DMS79 treated with DMSO at 0.1 percent for 48 hours (cell line): ENCODE measurements at regions not wholly inside any gene's neighbourhood (a gene's known extent, or its start where the extent isn't known, plus 50 kb on each side); places are given as distances from the start of the nearest gene placed in this dataset.

ENCODE experiments used
- DNase-seq: peaks from one replicate; lab custom pipeline; 2025; lab: John Stamatoyannopoulos, UW

DNA sequence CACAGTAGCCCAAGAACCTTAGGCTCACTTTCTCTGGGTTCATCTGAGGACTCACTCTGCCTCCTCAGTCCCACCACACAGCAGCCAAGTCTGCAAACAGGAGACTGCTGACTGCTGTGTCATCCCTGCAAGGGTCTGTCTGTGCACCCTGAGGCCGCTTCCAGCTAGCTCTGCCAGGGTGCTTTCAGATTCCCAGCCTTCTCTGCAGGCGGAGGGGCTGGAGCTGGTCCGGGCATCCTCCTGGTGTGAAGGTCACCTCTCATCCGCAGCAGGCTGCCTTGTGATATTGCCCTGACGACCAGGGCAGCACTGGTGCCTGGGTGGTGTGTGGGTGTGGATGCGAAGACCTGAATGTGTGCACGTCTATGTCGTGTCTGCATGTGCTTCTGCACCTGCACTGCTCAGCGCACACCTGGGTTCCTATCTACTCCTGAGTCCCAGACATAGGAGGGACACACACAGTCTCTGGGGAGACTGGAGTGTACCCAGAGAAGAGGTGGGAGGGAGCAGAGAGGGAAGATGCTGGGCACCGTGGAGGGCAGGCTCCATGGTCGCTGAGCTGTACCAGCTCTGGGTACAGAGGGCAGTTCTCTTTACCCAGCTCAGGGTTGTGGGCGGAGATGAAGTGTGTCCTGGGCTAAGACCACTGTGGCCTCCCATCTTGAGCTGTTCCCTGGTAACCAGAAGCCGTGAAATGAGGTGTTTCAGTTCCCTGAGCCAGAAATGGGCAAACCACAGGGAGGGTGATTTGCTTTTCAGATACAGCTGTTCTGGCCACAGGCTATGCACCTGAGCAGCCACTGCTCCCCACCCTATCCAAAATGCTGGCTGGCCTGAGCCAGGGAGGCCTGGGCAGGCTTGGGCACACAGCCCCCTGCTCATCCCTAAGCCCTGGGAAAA, 160.9 kb upstream of the CSF3R start:
- DNase-seq: no peak

DNA sequence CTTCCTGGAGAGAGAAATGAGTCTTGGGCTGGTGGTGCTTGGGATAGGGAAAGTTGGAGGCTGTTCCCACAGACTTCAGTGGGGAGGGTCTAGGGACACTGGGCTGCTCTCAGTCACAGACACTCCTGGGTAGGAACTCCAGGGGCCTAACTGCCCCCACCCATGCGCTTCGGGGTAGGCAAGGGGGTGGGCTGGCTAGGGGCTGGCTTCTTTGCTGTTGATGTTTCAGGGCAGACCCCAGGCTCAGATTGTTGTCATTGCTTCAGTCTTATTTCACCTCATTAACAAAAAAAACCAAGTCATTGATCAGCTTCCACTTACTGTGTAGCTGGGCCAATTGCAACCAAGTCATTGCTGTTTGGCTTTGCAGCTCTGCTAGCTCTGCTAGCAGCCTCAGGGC, 160.1 kb upstream of the CSF3R start:
- no peak for DNase-seq

DNA sequence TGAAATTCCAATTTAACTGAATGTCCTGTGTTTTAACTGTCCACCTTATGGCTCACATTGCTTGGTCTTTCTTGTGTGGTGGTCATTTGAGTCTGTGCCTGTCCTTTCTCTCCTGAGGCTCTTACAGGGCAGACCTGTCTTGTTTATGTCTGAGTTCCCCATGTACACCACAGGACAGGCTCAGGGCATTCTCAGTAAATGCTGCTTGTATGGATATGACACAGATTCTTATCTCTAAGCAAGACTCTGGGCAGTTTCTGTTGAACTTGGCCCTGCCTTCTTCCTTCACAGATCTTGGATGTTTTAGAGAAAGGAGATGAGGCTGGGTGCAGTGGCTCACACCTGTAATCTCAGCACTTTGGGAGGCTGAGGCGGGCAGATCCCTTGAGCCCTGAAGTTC, 159.1 kb upstream of the CSF3R start:
- DNase-seq: no peak

DNA sequence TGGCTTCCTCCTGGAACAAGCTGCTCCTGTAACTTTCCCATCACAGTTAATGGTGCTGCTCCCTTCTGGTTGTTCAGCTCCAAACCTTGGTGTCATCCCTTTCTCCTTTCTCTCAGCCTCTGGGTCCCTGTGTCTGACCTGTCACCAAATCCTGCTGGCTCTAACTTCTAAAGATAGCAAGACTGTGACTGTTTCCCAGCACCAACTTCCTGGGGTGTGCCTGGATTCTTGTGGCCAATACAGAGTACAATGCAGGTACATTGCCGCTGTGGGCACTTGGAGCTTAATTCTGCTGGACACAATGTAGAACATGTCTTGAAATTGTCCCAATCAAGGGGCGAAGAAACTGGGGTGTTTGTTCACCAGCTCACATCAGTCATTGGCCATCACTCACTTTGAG, 156.7 kb upstream of the CSF3R start:
- DNase-seq: no peak

DNA sequence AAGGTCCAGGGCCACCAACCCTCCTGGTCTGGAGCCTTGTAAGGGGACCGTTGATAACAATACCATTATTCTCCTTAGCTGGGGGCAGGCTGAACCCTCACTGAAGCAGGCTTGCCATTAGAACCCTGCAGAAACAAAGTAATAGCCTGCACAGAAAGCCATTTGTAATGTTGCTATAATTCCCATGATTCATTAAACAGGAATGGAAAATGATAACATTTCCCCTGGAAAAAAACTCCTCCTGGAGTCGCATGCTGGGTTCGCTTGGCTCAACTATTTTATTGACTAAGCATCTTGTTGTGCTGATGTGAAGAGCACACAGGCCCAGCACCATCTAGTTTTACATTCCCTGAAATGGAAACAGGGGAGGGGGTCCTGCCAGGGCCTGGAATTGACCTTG, 155.6 kb upstream of the CSF3R start:
- DNase-seq: no peak

DNA sequence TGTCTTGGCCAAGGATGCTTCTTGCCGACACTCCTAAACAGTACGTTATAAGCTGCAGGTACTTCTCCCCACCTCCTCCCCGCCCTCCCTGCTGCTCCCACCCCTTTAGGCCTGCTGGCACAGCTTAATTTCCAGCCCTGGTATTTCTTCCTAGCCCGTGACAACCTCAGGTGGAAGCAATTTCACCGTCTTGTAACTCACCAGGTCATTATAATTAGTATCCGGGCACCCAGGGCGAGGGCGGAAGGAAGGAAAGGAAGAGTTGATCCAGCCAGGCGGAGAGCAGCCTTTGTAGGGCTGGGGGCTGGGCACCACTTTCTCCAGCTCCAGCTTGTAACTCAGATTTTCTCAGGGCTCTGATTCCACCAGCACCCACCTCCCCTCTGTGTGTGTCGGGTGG, 153.5 kb upstream of the CSF3R start:
- no peak for DNase-seq

DNA sequence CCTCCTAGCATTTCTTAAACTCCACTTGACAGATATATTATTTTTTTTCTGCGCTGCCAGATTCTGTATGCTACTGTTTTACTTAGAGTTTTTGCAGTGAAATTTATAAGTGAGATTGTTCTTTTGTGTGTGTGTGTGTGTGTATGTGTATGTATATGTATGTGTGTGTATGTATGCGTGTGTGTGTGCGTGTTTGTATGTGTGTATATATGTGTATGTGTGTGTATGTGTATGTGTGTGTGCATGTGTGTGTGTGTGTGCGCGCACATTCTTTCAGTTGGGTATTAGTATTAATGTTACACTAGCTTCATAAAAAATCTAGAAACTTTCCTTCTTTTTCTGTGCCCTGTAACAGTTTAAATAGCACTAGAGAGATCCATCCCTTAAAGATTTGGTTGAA, 152.6 kb upstream of the CSF3R start:
- DNase-seq: no peak

DNA sequence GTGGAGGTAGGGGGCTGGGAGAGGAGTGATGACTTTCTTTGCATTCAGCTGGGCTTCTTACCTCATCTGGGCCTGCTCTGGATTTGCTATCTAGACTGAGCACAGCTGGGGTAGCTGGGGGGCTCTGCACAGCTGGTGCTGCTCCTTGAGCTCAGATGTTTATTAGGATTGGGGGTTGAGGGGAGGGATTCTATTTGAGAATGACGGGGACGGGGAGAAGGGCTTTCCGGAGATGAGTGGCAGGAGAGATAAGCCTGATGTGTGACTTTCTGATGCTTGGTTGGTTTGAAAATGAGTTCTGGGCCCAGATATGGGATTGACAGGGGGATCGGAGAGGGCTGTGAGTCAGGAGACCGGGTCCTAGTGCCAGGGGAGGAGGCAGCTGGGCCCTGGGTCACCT, 146.1 kb upstream of the CSF3R start:
- DNase-seq: no peak

DNA sequence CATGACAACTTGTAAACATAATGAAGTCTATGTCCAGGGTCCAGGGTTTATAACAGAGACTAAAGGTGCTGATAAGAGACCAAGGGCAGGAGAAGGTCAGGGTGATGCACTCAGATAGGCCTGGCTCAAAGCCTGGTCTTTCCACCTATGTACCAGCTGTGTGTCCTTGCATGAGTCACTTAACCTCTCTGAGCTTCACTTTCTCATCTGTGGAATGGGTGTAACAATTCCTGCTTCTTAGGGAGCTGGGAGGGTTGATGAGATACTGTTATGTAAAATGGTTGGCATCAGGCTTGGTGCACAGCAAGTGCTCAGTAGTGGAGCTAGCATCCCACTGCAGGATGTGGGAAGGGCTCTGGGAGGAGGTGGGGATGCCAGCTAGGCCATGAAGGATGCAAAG, 143.7 kb upstream of the CSF3R start:
- no peak for DNase-seq

DNA sequence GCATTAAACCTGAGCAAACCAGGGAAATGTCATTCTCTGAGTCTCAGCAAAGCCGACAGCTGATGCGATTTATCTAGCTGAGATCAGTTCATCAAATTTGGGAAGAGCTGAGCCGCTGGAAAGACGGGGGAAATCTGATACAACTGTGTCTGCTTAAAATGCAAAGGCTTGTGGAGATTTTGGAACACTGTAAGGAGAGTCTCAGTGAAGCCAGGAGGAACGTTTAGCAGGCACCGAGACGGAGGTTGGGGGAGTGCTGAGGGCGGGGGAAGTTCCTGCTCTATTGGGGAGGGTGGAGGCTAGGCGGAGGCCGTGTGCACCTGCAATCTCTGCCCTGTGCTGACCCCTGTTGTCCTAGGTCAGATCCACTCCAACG, 143.2 kb upstream of the CSF3R start:
- DNase-seq: no peak

DNA sequence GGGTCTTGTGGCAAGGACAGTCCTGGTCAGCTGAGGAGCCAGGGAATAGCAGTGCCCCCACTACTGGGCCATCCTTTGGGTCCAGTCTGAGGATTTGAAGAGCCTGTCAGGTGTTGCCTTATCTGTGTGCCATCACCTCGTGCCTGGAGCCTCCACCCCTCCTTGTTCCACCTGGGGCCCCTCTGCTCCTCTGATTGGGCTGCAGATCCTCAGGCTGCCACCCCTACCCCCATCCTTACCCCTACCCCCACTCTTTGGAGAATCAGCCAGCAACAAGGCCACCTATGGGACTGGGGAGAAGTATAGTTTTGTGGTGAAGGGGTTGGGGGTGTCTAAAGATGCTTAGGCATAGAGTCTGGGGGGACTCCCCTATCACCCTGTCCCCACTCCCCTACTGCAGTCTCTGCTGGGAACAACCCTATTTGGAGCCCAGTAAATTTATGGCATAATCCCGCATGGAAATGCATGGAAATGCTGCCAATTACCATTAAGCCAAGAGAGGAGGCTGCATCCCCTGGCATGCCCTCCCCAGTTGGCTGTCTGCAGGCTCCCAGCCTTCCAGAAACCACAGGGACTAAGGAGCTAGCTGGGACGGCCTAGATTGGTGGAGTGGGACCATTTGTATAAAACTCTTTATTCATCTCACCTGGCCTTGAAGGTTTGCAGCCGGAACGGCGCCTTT, 142.7 kb upstream of the CSF3R start:
- no peak for DNase-seq

DNA sequence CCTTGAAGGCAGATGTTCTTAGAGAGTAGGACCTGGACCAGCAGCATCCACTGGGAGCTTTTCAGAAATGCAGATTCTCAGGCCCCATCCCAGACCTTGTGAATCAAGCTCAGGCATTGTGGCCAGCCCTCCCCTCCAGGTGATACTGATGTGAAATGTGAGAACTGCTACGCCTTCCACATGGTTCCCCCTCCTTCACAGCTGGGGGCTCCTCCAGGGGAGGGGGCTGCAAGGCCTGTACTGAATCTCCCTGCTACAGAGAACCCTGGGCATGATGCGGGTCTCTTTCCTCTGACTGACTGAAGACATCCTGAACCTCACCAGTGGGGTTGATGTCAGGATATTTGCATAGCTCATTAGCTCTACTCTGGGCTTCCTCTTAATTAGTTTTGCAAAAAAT, 141.8 kb upstream of the CSF3R start:
- no peak for DNase-seq

DNA sequence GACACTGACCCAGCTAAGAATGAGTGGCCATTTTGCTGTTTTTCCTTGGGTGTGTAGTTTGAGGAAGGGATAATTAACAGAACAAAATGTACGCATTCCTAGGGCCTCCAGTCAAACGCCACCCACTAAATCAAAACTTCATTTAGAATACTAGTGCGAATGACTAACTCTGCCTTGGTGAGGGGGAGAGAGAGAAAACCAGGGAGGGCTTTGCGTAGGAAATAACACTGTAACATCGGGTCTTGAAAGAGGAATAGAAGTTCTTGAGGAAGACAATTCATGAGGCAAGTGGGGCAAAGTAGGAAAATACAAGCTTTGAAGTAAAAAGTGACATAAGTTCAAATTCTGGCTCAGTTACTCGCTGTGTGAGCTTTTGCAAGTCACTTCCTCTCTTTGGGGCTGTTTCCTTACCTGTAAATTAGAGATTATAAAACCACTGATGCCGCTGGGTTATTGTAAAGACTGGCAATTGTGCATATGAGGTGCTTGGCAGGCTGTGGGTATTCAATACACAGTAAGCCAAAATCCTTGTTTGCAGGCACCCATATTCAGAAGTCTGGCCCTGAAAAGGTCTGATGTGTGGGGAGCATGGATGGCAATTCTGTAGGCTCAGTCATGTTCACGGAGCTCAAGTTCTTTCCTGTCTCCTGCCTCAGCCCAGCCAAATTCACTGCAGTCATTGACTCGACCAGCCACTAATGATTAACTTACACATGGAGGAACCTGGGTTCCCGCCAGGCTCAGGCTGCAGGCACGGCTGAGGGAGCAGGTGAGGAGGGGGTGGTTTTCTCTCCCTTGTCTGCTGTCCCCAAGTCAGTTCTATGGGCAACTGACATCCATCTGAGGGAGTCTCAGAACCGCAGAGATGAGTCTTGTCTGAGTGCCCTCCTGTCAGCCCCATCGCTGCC, 140.3 kb upstream of the CSF3R start:
- DNase-seq: no peak

DNA sequence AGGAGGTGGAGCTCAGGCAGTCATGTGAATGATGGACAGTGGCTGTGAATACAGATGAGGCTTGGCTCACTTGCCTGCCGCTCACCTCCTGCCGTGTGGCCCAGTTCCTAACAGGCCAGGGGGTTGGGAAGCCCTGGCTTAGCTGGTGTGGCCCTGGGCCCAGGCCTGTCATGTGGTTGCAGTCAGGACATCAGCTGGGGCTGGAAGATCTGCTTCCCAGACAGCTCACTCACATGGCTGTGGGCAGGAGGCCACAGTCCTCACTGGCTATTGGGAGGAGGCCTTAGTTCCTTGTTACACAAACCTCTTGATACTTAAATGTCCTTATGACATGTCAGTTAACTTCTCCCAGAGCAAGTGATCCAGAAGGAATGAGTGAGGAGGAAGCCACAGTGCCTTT, 138.8 kb upstream of the CSF3R start:
- no peak for DNase-seq

DNA sequence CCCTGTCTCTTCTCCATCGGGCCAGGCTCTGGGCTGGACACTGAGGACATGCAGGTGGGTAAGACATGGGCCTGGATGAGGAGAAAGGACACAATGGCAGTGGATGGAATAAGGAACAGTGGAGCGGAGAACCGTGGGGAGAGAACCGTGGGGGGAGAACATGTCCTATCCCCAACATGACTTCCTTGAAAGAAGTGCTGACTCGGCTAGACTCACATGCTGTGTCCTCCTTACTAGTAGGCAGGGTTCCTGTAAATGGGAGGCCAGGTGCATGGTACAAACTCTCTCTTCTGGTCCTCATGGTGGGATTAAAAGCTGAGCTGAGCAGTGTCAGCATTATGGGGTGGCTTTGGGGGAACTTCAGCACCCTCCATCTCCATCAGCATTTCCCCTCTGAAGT, 137.4 kb upstream of the CSF3R start:
- DNase-seq: no peak

DNA sequence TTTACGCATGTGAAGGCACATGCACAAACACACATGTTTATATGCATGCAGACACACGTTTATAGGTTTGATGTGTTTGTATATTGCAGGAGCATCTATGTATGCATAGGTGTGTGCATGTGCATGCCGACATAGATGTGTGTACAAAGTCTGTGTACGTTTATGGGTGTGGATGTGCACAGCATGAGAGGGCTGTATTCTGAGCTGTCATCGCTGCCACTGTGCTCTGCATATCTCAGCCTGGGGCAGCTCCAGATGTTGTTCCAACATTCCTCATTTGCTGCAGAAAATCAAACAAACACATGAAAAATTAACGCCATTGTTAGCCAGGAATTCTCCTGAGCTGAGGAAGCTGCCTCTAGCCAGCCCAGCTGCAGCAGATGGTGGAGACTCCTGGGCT, 132.3 kb upstream of the CSF3R start:
- no peak for DNase-seq

DNA sequence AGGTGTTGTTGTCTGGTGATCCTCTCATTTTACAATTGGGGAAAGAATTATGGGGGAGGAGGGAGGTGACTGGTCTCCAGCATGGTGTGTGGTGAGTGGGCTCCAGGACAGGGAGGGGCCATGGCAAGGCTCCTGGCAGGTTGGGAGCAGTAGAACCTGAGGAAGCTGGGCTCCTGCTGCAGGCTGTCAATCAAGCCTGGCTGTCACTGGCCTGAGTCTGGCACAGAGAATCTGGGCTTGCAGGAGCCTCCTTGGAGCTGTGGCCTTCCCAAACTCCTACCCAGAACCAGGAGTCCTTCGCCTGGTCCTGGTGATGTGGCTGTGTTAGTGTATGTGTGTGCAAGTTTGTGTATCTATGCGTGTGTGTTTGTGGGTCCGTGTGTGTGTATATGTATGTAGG, 131.9 kb upstream of the CSF3R start:
- no peak for DNase-seq

DNA sequence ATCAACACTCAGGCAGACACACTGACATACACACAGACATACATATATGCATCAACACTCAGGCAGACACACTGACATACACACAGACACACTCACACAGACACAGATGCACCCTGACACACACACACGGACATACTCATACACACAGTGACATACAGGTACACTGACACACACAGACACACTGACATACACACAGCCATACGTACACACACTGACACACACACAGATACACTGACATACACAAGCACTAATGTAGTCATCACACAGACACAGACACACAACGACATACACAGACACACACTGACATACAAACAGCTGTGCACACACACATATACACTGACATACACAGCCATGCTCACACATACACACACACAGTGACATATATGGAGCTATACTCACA, 131.0 kb upstream of the CSF3R start:
- no peak for DNase-seq

DNA sequence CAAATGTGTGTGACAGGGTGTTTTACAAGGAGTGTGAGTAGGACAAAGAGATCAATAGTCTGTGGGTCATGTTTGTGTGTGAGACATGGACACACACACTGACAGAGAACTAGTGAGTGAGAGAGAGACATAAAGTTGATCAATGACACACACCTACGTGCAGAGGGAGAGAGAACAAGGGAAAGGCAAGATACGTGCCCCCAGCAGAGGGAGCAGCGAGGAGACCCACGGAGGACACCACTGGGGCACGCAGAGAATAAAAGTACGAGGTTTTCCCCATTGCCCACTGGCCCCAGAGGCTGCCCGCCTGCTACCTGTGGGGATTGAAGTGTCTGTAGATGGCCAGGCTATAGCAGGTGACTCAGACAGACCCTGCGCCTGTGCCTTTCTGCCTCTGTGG, 130.2 kb upstream of the CSF3R start:
- DNase-seq: no peak

DNA sequence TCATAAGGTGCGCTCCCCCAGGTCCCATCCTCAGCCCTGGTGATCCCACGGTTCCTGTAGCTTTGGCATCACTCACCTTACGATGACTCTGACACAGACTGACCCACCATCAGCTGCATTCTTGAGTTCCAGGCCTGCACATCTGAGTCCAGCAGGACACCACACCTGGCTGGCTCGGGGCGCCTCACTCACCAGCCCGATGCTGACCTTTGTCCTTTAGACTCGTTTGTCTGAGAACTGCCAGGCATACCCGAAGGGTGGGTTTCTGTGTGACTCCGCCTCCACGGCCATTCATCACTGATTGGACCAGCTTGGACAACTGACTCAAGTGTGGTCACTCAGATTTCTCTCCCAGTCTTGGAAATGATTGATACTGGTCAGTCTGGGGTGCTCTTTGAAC, 129.4 kb upstream of the CSF3R start:
- no peak for DNase-seq

DNA sequence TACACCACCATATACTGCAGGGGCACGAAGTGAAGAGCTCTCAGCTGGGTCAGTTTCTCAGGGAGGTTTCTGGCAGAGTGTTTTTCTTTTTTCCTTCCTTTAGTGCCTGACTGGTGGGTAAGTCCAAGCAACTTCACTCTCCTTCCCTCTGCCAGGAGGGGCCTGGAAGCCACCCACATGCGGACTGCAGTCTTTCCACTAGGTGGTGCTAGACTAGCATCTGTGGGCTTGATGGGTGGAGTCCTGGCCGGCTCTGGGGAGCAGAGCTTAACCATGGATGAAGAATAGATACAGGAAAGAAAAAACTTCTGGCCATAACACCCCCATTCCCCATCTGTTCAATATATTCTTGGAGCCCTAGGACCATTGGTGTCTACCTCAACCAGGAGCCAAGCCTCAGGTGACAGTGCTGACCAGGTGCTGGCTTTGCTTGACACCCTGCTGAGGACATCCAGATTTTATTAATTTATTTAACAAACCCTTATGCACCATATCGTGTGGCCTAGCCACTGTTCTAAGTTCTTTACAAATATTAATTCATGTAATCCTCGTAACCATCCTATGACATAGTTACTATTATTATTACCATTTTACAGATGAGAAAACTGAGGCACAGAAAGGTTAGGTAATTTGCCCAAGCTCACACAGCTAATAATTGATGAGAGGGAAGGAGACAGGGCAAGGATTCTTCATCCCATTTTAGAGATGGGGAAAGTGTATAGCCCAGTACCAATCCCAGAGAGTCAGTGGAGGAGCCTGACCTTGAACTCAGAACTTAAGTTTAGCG, 126.7 kb upstream of the CSF3R start:
- DNase-seq: peak; percentile 22

DNA sequence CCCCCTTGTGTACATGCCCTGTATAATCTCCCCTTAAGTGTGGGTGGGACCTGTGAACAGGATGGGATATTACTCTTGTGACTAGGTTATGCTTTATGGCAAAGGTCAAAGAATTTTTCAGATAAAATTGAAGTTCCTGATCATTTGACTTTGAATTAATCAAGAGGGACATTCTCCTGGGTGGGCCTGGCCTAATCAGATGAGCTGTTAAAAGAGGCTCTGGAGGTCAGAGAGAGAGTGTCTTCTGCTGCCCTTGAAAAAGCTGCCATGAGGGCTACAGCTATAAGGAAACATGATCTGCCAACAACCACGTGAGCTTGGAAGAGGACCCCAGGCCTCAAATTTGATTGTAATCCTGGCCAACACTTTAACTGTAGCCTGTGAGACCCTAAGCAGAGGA, 125.6 kb upstream of the CSF3R start:
- no peak for DNase-seq
